Right kidney (tissue), 1 donor: ENCODE measurements at regions not wholly inside any gene's neighbourhood (a gene's known extent, or its start where the extent isn't known, plus 50 kb on each side); places are given as distances from the start of the nearest gene placed in this dataset.

Experiments used
- DNase-seq: peaks from one replicate; pipeline ENCODE4 v3.0.0-alpha.2; 2016

DNA sequence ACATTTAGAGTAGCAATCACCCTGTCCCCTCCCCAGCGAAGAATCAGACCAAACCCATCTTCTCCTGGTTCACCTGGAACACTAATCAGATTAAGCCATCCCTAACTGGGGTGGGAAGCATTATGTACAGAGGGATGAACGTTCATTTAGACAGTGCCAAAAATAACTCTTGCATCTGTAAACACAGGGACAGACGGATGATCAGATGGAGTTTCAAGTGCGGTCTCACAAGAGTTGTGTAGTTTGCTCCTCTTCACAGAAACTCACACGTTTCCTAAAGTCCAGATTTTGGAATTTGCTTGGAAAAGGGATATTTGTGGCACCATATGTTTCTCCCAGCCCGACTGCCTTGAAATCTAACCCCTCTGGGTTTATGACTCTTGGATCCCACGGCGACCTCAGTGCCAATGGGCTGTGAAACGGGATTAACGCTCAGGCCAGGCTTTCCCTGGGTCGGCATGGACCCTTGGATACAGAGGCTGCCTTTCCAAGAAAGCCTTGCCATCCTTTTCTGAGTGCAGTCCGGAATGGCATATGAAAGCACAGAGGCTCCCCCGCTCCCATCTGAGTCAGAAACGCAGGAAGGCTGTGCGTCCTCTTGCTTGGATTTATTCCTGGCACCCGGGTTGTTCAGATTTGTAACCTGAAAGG lies 293.2 kb upstream of the HABP2 start:
- DNase-seq = no peak

DNA sequence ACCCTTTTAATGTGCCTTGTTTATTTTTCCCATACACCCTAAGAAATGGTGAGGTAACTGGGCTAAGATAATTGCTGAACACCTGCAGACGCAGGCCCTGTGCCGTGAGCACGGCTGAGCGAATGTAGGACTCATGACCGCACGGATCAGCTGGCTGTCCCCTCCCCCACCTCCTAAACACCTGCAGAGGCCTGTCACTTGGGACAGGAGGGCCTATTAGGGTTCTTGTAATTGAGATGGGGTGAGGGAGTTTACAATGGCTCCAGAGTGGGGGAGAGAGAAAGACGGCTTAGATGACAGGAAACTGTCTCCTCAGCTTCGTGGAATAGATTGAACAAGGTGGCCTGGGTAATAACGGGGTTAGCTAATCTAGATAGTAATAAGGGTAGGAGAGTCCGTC lies 291.7 kb upstream of the HABP2 start:
- DNase-seq = peak; percentile 56

DNA sequence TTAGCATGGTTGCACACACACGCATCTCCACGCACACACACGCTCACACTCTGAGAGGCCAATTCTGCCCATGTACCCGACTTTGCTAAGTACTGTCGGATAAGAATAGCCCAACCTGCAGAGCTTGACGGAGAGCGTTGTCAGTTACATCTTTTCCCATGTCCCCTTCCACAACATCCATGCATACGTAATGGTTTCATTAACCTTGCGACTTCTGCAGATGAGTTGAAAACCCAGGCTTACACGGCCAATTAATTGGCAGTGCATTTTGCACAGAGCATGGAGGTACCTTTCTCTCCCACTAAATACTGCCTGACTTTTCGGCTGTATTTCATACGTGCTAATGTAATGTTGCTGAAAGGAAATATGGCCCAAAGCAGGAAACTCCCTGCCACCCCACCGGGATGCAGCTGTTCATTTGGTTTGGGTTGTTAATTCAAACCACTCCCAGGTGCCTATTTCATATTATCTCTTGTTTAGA lies 291.2 kb upstream of the HABP2 start:
- no peak for DNase-seq

DNA sequence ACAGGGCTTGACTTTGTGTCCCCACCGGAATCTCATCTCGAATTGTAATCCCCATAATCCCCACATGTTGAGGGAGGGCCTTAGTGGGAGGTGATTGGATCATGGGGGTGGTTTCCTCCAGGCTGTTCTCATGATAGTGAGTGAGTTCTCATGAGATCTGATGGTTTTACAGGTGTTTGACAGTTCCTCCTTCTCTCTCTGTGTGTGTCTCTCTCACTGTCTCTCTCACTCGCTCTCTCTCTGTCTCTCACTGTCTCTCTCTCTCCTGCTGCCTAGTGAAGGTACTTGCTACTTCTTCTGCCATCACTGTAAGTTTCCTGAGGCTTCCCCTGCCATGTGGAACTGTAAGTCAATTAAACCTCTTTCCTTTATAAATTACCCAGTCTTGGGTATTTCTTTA lies 289.8 kb upstream of the HABP2 start:
- no peak for DNase-seq

DNA sequence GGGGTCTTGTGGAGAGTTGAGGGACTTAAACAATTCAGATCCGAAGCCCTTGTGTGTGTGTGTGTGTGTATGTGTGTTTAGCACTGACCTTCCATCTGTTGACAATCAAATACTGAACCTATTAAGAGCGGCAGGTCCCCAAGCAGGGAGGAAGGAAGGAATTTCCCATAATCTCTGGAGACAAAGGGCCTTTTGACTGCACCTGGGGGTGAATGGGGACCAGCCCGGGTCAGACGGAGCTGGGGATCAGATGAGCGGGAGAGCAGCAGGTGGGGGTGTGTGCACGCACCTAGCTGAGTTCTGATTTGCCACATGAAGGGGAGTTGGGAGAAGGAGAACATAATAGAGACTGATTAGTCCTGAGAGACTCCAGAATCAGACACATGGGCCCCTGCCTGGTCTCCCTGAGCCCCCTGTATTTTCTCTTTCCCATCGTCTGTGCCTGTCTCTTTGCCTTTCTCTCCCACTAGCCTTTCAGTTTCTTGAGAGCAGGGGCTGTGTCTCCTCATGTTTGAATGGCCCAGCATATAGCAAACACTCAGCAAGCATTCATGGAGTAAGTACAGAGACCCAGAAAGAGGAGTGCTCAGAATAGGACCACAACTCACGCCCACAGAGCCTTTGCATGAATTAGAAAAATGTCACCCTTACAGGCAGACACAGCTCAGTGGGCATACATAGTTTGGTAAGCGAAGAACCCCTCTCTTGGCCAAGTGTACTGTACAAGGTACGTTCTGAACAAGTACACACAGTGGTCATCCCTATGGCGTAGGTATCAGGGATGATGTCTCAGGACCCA lies 288.3 kb upstream of the HABP2 start:
- no peak for DNase-seq

DNA sequence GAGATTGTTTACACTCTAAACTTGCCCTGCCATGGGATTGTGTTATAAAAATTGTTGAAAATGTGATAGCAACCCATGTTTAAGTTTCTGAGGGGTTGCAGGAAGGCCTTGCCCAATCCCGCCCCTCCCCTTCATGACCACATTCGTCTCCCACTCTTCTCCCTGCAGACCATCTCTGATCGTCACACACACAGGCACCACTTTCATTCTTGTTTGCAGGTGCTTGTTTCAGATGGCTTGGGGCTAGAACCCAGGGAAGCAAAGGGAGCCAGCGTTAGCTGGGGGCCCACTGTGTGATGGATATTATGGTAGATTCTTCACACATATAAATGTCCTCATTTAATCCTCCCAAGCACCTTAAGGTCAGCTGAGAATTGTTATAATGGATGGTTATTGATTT lies 286.7 kb upstream of the HABP2 start:
- no peak for DNase-seq

DNA sequence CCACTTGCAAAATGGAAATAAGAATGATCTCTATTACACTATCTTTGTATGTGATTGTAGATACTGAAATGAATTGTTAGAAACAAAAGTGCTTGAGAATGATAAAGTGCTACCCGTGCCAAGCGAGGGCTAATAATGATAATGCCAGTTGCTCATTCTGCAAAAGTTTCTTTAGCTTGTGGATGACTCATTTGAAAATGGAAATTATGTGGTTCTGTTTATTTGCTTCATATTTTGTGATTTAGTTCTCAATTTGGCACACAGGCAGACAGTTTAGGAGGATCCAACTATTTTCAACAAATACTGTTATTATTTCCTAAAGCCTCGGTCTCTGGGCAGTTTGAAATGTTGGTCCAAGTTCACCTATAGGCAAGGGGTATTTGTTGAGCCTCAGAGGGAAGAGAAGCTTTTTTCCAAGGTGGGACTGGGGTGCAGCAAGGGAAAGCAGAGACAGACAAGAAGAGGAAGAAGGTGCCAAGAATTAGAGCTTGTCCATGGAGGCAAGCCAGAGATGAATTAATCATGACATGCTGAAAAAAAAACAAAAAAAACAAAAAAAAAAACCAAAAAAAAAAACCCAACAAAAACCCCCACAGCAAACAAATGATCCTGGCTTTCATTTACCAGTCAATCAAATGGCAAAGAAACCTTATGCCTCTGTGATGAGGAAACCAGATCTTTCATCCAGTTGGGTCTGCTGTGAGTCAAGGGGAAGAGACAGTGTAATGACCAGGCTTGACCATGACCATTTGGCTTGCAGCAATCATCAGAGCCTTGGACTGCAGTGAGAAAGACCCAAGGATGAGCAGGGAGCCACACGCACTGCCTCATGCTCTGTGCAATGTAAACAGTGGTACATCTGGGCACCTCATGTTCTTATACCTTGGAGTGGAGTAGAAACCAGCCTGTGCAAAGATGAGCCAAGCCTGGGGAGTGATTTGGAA lies 285.0 kb upstream of the HABP2 start:
- DNase-seq = no peak

DNA sequence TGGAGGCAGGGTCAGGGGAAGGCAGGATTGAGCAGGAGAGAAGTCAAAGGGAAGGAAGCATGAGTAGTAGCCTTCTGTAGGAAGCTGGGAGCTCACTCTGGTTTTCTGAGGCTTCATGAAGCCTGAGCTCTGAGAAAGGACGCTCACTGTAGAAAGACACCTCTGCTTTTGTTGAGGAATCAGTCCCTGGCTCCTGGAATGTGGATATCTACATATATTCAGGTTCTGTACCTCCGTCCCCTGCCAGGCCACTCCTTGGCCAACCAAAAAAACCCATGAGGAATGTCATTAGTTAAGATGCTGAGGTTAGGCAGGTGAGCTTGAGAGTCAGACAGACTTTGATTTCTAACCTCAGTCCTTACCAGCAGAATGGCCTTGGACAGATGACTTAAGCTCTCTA lies 283.5 kb upstream of the HABP2 start:
- DNase-seq = no peak

DNA sequence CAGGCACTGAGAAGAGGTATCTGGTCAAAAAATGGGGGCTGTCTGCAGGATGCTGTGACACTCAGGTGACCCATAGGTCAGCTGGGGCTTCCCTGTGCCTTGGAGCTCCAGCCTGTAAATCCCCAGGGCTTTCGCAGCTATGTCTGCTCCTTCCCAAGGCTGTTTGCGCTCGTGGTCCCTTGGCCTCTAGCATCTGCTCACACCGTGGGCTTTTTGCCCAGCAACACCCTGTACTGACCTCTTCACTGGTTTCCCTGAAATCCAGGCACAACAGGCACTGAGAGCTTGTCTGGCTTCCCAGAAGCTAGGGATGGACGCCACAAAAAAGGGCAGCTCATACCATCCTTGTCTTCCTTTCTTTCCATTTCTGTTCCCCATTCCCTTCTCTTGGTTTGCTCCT lies 280.3 kb upstream of the HABP2 start:
- DNase-seq = no peak

DNA sequence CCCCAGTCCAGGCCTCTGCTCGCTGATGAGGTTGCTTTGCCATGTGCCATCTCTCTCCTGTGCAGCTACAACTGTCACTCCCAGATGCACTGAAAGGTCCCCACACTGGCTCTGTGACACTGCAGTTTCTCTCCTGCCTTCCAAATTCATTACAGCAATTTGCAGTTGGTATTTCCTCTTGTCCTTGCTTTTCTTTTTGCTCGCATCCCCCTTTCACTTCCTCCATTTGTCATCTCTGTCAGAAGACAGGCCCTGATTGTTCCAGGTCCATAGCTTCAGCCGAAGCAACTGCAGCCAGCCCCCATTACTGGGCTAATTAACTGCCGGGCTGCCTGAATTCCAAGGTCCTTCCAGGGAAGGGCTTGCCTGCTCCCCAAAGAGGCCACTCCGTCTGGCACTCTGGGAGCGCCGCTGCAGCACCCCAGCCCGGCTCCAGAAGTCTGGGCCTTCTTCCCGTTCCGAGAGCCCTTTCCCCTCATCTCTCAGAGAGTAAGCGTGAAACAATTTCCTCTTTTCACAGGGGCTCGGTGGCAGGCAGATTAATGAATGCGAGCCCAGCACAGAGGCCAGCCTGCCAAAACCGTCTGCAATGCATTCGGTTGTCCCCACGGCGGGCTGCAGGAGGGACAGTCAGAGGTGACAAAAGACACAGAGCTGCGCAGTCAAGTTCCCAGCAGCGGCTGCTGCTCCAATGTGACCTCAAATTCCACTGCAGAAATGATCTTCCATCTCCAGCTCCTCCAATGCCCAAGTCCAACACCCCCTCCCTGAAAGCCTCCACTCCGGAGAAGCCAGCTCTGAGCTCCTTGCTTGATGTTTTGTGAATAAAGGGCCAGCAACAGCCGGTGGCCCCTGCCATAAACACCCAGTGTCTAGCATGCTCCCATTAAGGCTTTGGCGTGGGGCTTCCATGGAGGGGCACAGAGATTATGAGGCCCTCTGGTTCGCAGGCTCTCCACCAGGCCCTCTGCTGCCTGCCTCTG lies 279.4 kb upstream of the HABP2 start:
- peak; percentile 68 for DNase-seq

DNA sequence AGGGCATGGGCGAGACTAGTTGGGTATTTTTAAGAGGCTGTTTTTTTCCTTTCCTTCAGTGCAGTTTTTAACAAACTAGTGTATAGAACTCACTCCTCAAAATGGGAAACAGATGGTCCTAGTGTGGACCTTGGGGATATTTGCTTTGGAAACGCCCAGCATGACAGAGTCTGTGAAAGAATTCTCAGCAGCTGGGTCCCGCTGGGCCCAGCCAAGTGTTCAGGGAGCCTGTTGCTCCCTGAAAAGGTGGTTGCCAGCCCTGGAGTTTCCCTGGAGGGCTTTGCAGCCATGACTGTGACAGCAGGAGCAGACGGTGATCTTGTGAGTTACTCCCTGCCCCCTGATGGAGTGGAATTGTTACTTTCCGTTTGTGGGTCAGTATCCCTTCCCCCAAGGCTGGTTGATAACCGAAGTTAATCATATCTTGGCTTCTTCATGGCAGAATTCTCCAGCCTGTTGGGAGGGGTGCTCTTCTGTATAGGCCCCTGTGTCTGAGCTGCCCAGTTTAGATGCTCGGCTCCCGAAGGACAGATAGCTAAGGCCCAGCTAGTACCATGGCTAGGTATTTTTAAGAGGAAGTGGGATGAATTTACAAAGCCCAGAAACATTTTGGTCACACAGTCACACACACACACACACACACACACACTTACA lies 278.6 kb upstream of the HABP2 start:
- DNase-seq = no peak

DNA sequence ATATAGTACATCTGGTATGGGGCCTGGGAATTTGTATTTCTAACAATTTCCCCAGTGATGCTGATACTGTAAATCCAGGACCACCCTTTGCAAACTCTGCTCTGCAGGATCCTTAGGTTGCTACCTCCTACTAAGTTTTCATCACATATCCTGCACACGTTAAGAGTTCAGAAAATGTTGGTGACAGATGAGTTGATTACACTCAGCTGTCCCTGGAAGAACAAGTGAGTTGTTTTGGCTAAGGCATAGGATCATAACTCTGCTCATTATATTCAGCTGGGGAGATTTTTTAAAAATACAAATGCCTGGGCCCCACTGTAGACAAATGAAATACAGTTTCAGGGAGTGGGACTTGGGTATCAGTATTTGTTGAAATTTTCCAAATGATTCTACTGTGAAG lies 274.6 kb upstream of the HABP2 start:
- DNase-seq = no peak

DNA sequence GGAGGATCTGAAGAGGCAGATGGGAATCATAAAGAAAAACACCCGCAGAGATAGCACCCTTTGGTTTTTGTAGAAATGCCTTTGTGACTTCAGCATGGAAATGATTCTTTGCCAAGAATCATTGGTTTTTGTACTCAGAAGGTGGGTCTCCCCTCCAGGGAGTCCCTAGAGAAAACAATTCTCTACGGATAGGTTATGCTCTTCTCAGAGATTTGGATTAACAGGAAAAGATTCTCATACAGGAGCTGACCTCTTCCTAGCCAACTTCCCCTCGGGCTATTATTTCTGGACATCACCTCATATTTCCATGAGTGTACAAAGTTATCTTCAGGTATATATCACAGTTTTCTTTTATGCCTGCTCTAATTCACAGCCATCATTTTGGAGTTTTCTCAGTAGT lies 274.2 kb upstream of the HABP2 start:
- DNase-seq = no peak

DNA sequence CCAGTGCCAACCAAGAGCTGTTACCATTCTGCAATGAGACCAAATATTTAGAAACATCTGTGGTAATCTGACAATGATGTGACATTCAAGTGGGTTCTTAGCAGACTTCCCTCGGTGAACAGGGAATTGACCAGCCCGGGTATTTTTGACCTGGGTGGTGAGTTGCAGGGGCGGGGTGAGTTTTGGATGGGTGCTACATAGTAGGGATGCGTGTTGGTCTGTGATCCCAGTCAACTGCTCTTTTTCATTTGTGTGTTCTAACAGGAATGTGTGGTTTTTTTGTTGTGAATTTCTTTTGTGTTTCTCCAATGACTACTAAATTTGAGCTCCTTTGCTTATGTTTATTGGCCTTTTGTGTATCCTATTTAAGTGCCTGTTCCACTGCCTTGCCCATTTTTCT lies 273.6 kb upstream of the HABP2 start:
- DNase-seq = no peak

DNA sequence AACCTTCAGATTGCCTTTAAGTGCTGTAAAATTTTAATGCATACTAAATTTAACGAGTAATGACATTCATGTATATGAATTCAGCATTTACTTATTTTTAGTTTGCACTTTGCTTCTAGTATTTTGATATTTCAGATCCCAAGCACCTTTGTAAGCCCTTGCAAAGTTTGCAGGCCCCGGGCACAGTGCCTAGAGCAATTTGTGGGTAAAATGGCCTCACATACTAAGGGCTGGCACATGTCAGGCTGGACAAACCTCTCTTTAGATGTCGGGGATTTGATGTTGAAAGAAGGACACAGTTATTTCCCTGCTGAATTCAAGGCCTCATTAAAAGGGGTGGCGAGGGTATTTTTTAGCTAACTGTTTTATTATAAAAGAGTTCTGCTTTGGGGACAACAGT lies 270.3 kb upstream of the HABP2 start:
- DNase-seq = no peak

DNA sequence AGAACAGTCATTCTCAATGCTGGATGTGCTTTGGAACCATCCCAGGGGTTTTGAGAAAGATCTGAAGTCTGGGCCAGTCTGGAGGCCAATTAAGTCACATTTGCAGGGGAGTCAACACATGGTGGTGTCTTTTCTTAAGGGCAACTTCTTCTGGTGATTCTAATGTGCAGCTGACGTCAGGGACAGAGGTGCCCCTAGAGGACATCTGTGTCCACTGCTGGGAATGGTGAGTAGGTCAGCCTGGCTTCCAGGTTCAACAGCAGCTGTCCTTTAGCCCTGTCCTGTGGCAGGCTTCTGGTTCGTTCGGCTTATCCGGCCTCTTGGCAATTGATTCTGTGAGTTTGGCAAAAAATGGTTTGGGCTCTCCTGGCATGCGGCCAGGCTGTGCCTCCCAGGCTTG lies 269.7 kb upstream of the HABP2 start:
- no peak for DNase-seq

DNA sequence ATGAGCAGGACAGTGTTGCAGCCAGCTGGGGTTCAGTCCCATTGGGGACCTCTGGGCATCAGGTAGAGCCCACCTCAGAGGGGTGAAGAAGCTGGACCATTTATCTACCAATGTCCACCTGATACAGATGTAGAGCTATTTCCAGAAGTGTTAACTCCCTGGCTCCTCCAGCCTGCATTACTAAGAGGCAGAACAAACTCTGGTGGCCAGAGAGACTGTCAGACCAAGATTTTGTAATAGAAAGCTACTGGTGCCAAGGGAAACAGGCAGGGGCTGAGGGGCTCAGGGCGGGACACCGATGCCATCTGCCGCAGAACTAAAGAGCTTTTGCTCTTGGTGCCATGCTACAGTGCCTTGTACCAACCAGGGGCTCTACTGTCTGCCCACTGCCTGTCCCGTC lies 268.2 kb upstream of the HABP2 start:
- no peak for DNase-seq

DNA sequence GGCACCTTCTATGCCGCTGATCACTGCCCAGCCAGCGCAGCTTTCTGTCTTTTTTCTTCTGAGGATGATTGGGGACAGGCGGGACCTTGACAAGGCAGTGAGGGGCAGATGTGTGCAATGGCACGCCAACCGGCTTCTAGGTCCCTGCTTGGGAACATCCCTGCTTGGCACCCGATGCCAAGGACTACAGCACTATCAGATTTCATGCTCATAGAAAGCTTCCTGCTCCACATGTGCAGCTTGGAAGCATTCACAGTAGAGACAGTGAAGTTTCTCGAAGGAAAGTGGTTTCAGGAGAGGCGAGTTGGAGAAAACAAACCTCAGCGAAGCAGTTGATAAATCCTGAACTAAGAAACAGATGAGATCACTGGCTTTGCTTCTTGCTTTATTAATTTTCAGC lies 267.5 kb upstream of the HABP2 start:
- no peak for DNase-seq

DNA sequence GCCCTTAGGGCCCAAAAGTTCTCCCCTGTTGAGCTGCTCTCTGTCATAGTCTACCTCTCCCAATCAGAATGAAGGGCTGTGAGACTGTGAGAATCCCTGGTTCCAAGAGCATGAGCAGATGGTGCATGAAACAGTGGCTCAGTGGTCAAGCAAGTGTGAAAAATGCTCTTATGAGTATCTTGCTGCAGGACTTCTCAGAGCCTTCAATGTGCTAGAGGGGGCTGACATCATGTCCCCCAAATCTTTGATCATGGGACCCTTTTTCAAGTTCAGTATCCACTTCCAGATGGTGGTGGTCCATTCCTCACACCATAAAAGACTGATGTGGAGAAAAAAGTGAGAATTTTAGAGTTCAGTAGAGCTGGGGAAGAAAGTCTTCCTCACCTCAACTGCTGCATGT lies 265.3 kb upstream of the HABP2 start:
- DNase-seq = no peak

DNA sequence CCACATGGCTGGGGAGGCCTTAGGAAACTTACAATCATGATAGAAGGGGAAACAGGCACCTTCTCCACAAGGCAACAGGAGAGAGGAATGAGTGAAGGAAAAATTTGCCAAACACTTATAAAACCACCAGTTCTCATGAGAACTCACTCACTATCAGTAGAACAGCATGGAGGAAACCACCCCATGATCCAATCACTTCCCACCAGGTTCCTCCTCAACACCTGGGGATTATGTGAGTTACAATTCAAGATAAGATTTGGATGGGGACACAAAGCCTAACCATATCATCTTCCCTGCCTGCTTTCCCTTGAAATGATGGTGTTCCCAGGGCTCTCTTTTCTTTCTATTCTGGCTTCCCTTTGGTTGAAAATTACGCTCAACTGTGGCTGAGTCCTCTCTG lies 262.7 kb upstream of the HABP2 start:
- DNase-seq = no peak

DNA sequence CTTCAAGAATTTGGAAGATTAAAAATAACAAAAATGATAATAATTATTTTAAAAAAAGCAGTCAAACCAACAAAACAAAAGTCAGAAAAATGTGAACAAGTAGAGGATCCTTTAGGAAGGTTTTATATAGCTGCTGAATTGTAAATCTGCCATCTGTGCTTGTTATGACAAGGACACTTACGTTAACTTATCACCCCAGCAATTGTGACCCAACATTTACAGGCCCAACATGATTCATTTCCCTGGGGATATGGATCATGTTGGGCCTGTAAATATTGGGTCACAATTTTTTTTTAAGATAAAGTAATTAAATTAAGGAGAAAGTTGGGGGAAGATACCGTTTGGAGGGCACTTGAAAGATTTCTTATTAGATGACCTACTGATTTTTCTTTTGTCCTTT lies 261.4 kb upstream of the HABP2 start:
- no peak for DNase-seq
